LNCaP clone FGC (cell line): ENCODE measurements at regions not wholly inside any gene's neighbourhood (a gene's known extent, or its start where the extent isn't known, plus 50 kb on each side); places are given as distances from the start of the nearest gene placed in this dataset.

Experiments
- DNase-seq: peaks from one replicate; pipeline ENCODE4 v3.0.0-alpha.2; 2011; ENCODE audit warnings: low read depth
- H3K4me3 ChIP-seq: 2 replicates; pipeline ENCODE4 v1.5.1; 2011; ENCODE audit warnings: mild to moderate bottlenecking, low read depth, low read length, control low read depth
- CTCF ChIP-seq: IDR thresholded peaks from 2 replicates; pipeline ENCODE4 v1.5.1; 2012; ENCODE audit warnings: mild to moderate bottlenecking; ENCODE audit not compliant: control insufficient read depth, insufficient read depth; ENCODE audit errors: extremely low read depth

GRCh38 chr2:3101016-3101942 is 276.3 kb downstream of the EIPR1 start:
- TF ChIP-seq CTCF: no peak
- H3K4me3 ChIP-seq: no peak overlapping the region
- DNase-seq: no peak

- no peak overlapping the region for H3K4me3 ChIP-seq
- no peak for DNase-seq
- TF ChIP-seq CTCF: no peak
Observed at GRCh38 chr2:3100386-3100785, 277.2 kb downstream of the EIPR1 start.

GRCh38 chr2:3099860-3100234 is 277.8 kb downstream of the EIPR1 start:
- no peak for TF ChIP-seq CTCF
- no peak overlapping the region for H3K4me3 ChIP-seq
- no peak for DNase-seq

GRCh38 chr2:3099145-3099859 is 278.3 kb downstream of the EIPR1 start:
- no peak for TF ChIP-seq CTCF
- H3K4me3 ChIP-seq: no peak overlapping the region
- DNase-seq: no peak

- no peak for DNase-seq
- no peak for TF ChIP-seq CTCF
- no peak overlapping the region for H3K4me3 ChIP-seq
Observed at GRCh38 chr2:3098231-3098630, 279.4 kb downstream of the EIPR1 start.

GRCh38 chr2:3097804-3098203 is 279.8 kb downstream of the EIPR1 start:
- DNase-seq: no peak
- H3K4me3 ChIP-seq: no peak overlapping the region
- no peak for TF ChIP-seq CTCF
